Osteocyte (in vitro differentiated cells): ENCODE measurements at regions not wholly inside any gene's neighbourhood (a gene's known extent, or its start where the extent isn't known, plus 50 kb on each side); places are given as distances from the start of the nearest gene placed in this dataset.

ENCODE experiments used
- DNase-seq: peaks from one replicate; pipeline ENCODE4 v3.0.0; 2021; ENCODE audit warnings: mixed read lengths; ENCODE audit not compliant: unreplicated experiment; ENCODE audit errors: extremely low spot score
- H3K27ac Mint-ChIP-seq: one replicate; pipeline ENCODE4 v1.8.0; 2021; ENCODE audit warnings: mild to moderate bottlenecking, mixed read lengths; ENCODE audit not compliant: unreplicated experiment
- H3K27me3 Mint-ChIP-seq: one replicate; pipeline ENCODE4 v1.8.0; 2021; ENCODE audit warnings: mixed read lengths; ENCODE audit not compliant: unreplicated experiment
- H3K36me3 Mint-ChIP-seq: one replicate; pipeline ENCODE4 v1.8.0; 2021; ENCODE audit warnings: mixed read lengths; ENCODE audit not compliant: unreplicated experiment
- H3K4me1 Mint-ChIP-seq: one replicate; pipeline ENCODE4 v1.8.0; 2021; ENCODE audit warnings: mixed read lengths; ENCODE audit not compliant: unreplicated experiment
- H3K4me3 Mint-ChIP-seq: one replicate; pipeline ENCODE4 v1.8.0; 2021; ENCODE audit warnings: mild to moderate bottlenecking, moderate library complexity, mixed read lengths; ENCODE audit not compliant: unreplicated experiment
- H3K9me3 Mint-ChIP-seq: one replicate; pipeline ENCODE4 v1.8.0; 2021; ENCODE audit warnings: mixed read lengths; ENCODE audit not compliant: unreplicated experiment
- TF ChIP-seq, protein P1 (sequence below): fragments of 200-600 bp; sonication (generic); IDR thresholded peaks from 2 replicates; pipeline ENCODE4 v1.5.0; 2021; ENCODE audit warnings: antibody characterized with exemption, mild to moderate bottlenecking, moderate library complexity

DNA sequence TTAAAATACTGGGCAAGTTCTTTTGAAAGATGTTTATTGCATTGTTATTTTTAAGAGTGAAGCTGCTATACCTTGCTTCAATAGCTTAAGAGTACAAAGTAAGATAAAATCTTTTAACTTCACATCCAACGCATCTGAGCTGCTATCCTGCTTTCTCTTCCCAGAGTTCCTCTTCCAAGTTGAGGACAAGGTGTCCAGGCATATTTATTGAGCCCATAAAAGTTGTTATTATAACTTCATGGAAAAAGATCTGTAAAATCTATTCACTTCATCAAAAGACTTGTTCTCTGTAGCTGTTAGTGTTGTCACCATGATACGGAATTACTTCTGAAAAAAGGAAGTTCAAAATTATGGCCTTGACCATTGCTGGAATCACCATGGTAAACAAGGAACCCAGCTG is 306.2 kb upstream of the ELAVL2 start:
- no peak overlapping the region for H3K4me3 Mint-ChIP-seq
- DNase-seq: no peak
- peaks cover 27% of the 10 kb centered on the region for H3K9me3 Mint-ChIP-seq
- TF ChIP-seq, protein P1, sequence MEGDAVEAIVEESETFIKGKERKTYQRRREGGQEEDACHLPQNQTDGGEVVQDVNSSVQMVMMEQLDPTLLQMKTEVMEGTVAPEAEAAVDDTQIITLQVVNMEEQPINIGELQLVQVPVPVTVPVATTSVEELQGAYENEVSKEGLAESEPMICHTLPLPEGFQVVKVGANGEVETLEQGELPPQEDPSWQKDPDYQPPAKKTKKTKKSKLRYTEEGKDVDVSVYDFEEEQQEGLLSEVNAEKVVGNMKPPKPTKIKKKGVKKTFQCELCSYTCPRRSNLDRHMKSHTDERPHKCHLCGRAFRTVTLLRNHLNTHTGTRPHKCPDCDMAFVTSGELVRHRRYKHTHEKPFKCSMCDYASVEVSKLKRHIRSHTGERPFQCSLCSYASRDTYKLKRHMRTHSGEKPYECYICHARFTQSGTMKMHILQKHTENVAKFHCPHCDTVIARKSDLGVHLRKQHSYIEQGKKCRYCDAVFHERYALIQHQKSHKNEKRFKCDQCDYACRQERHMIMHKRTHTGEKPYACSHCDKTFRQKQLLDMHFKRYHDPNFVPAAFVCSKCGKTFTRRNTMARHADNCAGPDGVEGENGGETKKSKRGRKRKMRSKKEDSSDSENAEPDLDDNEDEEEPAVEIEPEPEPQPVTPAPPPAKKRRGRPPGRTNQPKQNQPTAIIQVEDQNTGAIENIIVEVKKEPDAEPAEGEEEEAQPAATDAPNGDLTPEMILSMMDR: no peak
- no peaks in the 10 kb centered on the region for H3K27me3 Mint-ChIP-seq
- no peak overlapping the region for H3K27ac Mint-ChIP-seq
- no peaks in the 10 kb centered on the region for H3K36me3 Mint-ChIP-seq
- no peaks in the 10 kb centered on the region for H3K4me1 Mint-ChIP-seq

DNA sequence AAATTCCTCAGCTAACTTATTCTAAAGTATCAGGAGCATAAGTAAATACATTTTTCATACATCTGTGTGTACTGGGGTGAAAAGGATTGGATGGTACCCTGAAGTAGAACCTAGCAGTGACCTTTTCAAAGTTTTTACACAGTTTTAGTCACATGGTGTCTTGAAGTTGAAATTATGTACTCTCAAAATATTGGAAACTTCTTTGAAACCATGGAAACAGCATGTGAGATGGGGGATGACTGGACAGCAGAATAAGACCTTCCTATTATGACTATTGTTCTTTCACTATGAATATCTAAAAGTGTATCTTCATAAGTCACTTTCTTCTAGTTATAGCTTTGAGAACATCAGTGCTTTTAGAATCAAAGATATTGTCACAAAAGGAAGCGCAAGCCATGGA is 301.5 kb upstream of the ELAVL2 start:
- Mint-ChIP-seq H3K9me3 (peaks cover 26% of the 10 kb centered on the region), H3K4me3 (no peak overlapping the region), H3K27ac (no peak overlapping the region), H3K4me1 (no peaks in the 10 kb centered on the region), H3K27me3 (no peaks in the 10 kb centered on the region), H3K36me3 (no peaks in the 10 kb centered on the region)
- TF ChIP-seq, protein P1: no peak
- DNase-seq: no peak

DNA sequence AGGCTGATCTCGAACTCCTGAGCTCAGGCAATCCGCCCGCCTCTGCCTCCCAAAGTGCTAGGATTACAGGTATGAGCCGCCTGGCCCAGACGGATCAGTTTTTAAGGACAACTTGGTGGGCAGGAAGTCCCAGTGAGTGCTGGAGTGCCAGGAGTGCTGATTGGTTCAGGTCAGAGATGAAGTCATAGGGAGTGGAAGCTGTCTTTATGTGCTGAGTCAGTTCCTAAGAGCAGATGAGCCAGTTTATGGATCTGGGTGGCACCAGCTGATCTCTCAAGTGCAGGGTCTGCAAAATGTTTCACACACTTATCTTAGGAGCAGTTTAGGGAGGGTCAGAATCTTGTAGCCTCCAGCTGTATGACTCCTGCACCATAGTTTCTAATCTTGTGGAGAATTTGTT is 292.1 kb upstream of the ELAVL2 start:
- Mint-ChIP-seq H3K9me3 (peaks cover 7% of the 10 kb centered on the region), H3K27me3 (no peaks in the 10 kb centered on the region), H3K4me1 (no peaks in the 10 kb centered on the region), H3K36me3 (no peaks in the 10 kb centered on the region), H3K4me3 (no peak overlapping the region), H3K27ac (no peak overlapping the region)
- no peak for DNase-seq
- TF ChIP-seq, protein P1: no peak

DNA sequence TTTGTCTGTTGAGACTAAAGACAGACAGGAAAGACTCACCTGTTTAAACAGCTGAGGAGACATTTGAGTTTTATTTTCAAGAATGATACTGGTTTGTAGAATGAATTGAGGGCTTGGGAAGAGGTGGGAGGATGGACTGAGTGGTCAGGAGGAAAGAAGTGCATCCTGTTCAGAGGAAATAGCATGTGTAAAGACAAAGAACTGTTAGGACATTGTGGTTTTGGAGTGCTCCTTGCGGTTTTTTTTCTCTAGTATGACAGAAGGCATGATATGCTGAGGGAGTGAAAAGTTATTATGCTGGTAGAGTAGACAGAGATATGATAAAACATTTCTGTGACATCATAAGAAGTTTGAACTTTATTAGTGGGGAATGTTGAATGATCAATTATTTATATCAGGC is 270.7 kb upstream of the ELAVL2 start:
- Mint-ChIP-seq H3K4me1 (no peaks in the 10 kb centered on the region), H3K36me3 (no peaks in the 10 kb centered on the region), H3K27ac (no peak overlapping the region), H3K4me3 (no peak overlapping the region), H3K27me3 (no peaks in the 10 kb centered on the region), H3K9me3 (peaks cover 14% of the 10 kb centered on the region)
- TF ChIP-seq, protein P1: no peak
- no peak for DNase-seq

DNA sequence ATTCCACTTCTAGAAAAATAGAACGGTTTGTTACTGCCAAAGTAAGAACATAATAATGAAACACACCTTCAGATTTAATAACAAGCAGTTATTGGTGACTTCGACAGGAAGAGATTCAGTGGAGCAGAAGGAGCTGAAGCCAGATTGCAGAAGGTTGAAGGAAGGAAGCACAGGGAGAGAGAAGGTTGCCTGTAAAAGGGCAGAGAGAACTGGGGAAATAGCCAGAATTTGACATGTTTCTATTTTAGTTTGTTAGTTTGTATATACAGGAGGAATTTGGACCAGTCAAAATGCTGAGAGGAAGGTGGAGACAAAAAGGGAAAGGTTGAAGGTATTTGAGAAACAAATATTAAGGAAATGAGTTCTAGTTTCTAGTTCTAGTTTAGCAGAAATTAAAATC is 269.2 kb upstream of the ELAVL2 start:
- Mint-ChIP-seq H3K9me3 (peaks cover 20% of the 10 kb centered on the region), H3K36me3 (no peaks in the 10 kb centered on the region), H3K4me1 (no peaks in the 10 kb centered on the region), H3K27me3 (no peaks in the 10 kb centered on the region), H3K4me3 (no peak overlapping the region), H3K27ac (no peak overlapping the region)
- DNase-seq: no peak
- TF ChIP-seq, protein P1: no peak
